Mesodermal cell (in vitro differentiated cells): ENCODE measurements at regions not wholly inside any gene's neighbourhood (a gene's known extent, or its start where the extent isn't known, plus 50 kb on each side); places are given as distances from the start of the nearest gene placed in this dataset.

ENCODE experiments used
- H3K27ac ChIP-seq: 2 replicates; pipeline ENCODE4 v1.7.0; 2013; ENCODE audit warnings: mild to moderate bottlenecking, low read depth, low read length, moderate library complexity; ENCODE audit not compliant: severe bottlenecking
- H3K36me3 ChIP-seq: 2 replicates; pipeline ENCODE4 v1.7.1; 2013; ENCODE audit warnings: mild to moderate bottlenecking, low read length, moderate library complexity; ENCODE audit not compliant: control insufficient read depth, insufficient read depth
- H3K4me1 ChIP-seq: one replicate; pipeline ENCODE4 v1.7.1; 2013; ENCODE audit warnings: mild to moderate bottlenecking, low read length; ENCODE audit not compliant: insufficient read depth, control insufficient read depth, poor library complexity, severe bottlenecking
- H3K4me3 ChIP-seq: 2 replicates; pipeline ENCODE4 v1.7.0; 2013; ENCODE audit warnings: low read length, control low read depth, mild to moderate bottlenecking; ENCODE audit not compliant: insufficient read depth, poor library complexity, severe bottlenecking; ENCODE audit errors: extremely low read depth
- H3K9me3 ChIP-seq: 2 replicates; pipeline ENCODE4 v1.7.1; 2013; ENCODE audit warnings: mild to moderate bottlenecking, low read length, moderate library complexity; ENCODE audit not compliant: control insufficient read depth
- WGBS, 2 experiments: methylation state at CpG; one replicate each; pipeline ENCODE4 v1.1.5; 2013; ENCODE audit warnings: missing lambda C conversion rate in 2 of 2; ENCODE audit not compliant: insufficient coverage in 2 of 2; 5-methylcytosine and 5-hydroxymethylcytosine counted together

- Histone ChIP-seq H3K4me3 (no peak overlapping the region), H3K27ac (no peak overlapping the region), H3K9me3 (no peaks in the 10 kb centered on the region), H3K4me1 (peaks cover 17% of the 10 kb centered on the region), H3K36me3 (no peaks in the 10 kb centered on the region)
- 92 to 95% methylated on average over 3 to 4 of the region's 4 CpGs for WGBS, 2 experiments
Measured at GRCh38 chr14:58966997-58967396, 221.5 kb upstream of the DAAM1 start.

GRCh38 chr14:58969951-58970751, 218.3 kb upstream of the DAAM1 start:
- Histone ChIP-seq H3K27ac (peak overlapping the region; percentile 88), H3K36me3 (no peaks in the 10 kb centered on the region), H3K9me3 (no peaks in the 10 kb centered on the region), H3K4me1 (peaks cover 17% of the 10 kb centered on the region), H3K4me3 (no peak overlapping the region)
- WGBS, 2 experiments: 21 to 30% methylated on average over 7 of the region's 10 CpGs

GRCh38 chr14:58972233-58973017, 216.0 kb upstream of the DAAM1 start:
- WGBS, 2 experiments: 50 to 65% methylated on average over 2 to 3 of the region's 7 CpGs
- Histone ChIP-seq H3K9me3 (no peaks in the 10 kb centered on the region), H3K27ac (no peak overlapping the region), H3K4me3 (no peak overlapping the region), H3K4me1 (peaks cover 17% of the 10 kb centered on the region), H3K36me3 (no peaks in the 10 kb centered on the region)

- Histone ChIP-seq H3K36me3 (no peaks in the 10 kb centered on the region), H3K4me1 (no peaks in the 10 kb centered on the region), H3K9me3 (no peaks in the 10 kb centered on the region), H3K4me3 (no peak overlapping the region), H3K27ac (no peak overlapping the region)
- 90 to 97% methylated on average over 1 to 2 of the region's 2 CpGs for WGBS, 2 experiments
Measured at GRCh38 chr14:58977366-58977765, 211.1 kb upstream of the DAAM1 start.

- 88 to 100% methylated on average over 1 to 3 of the region's 4 CpGs for WGBS, 2 experiments
- H3K4me1 ChIP-seq: no peaks in the 10 kb centered on the region
- H3K9me3 ChIP-seq: no peaks in the 10 kb centered on the region
- H3K4me3 ChIP-seq: no peak overlapping the region
- H3K27ac ChIP-seq: no peak overlapping the region
- H3K36me3 ChIP-seq: no peaks in the 10 kb centered on the region
Measured at GRCh38 chr14:58978343-58978742, 210.1 kb upstream of the DAAM1 start.

GRCh38 chr14:58979325-58979724, 209.1 kb upstream of the DAAM1 start:
- 78 to 89% methylated on average over 4 to 5 of the region's 6 CpGs for WGBS, 2 experiments
- H3K27ac ChIP-seq: no peak overlapping the region
- no peaks in the 10 kb centered on the region for H3K36me3 ChIP-seq
- no peaks in the 10 kb centered on the region for H3K9me3 ChIP-seq
- H3K4me1 ChIP-seq: no peaks in the 10 kb centered on the region
- H3K4me3 ChIP-seq: no peak overlapping the region

- Histone ChIP-seq H3K36me3 (no peaks in the 10 kb centered on the region), H3K9me3 (no peaks in the 10 kb centered on the region), H3K4me1 (no peaks in the 10 kb centered on the region), H3K4me3 (no peak overlapping the region), H3K27ac (no peak overlapping the region)
- no CpG with 5 or more reads among the region's 1 CpG for WGBS, 2 experiments
Measured at GRCh38 chr14:58981840-58982239, 206.6 kb upstream of the DAAM1 start.

GRCh38 chr14:58985786-58986185, 202.7 kb upstream of the DAAM1 start:
- H3K4me1 ChIP-seq: no peaks in the 10 kb centered on the region
- no peak overlapping the region for H3K27ac ChIP-seq
- no peaks in the 10 kb centered on the region for H3K9me3 ChIP-seq
- WGBS, 2 experiments: no CpG with 5 or more reads among the region's 4 CpGs
- H3K4me3 ChIP-seq: no peak overlapping the region
- H3K36me3 ChIP-seq: no peaks in the 10 kb centered on the region

GRCh38 chr14:58987591-58987990, 200.9 kb upstream of the DAAM1 start:
- WGBS, 2 experiments: 80 to 100% methylated on average over 3 of the region's 3 CpGs

GRCh38 chr14:58992935-58993334, 195.5 kb upstream of the DAAM1 start:
- H3K36me3 ChIP-seq: no peaks in the 10 kb centered on the region
- H3K4me1 ChIP-seq: no peaks in the 10 kb centered on the region
- no peak overlapping the region for H3K4me3 ChIP-seq
- WGBS, 2 experiments: 100% methylated on average over 1 of the region's 1 CpG; no CpG with 5 or more reads in 1 of the 2 experiments
- no peak overlapping the region for H3K27ac ChIP-seq
- no peaks in the 10 kb centered on the region for H3K9me3 ChIP-seq

More at GRCh38 chr14:58987591-58987990, 200.9 kb upstream of the DAAM1 start:
- no peaks in the 10 kb centered on the region for H3K4me1 ChIP-seq
- no peak overlapping the region for H3K4me3 ChIP-seq
- H3K9me3 ChIP-seq: no peaks in the 10 kb centered on the region
- no peaks in the 10 kb centered on the region for H3K36me3 ChIP-seq
- no peak overlapping the region for H3K27ac ChIP-seq

GRCh38 chr14:58994130-58994529, 194.3 kb upstream of the DAAM1 start:
- Histone ChIP-seq H3K9me3 (no peaks in the 10 kb centered on the region), H3K4me1 (no peaks in the 10 kb centered on the region), H3K36me3 (no peaks in the 10 kb centered on the region), H3K27ac (no peak overlapping the region), H3K4me3 (no peak overlapping the region)
- WGBS, 2 experiments: no CpG with 5 or more reads among the region's 1 CpG
